ENCODE measurements at regions not wholly inside any gene's neighbourhood (a gene's known extent, or its start where the extent isn't known, plus 50 kb on each side); places are given as distances from the start of the nearest gene placed in this dataset.

DNA sequence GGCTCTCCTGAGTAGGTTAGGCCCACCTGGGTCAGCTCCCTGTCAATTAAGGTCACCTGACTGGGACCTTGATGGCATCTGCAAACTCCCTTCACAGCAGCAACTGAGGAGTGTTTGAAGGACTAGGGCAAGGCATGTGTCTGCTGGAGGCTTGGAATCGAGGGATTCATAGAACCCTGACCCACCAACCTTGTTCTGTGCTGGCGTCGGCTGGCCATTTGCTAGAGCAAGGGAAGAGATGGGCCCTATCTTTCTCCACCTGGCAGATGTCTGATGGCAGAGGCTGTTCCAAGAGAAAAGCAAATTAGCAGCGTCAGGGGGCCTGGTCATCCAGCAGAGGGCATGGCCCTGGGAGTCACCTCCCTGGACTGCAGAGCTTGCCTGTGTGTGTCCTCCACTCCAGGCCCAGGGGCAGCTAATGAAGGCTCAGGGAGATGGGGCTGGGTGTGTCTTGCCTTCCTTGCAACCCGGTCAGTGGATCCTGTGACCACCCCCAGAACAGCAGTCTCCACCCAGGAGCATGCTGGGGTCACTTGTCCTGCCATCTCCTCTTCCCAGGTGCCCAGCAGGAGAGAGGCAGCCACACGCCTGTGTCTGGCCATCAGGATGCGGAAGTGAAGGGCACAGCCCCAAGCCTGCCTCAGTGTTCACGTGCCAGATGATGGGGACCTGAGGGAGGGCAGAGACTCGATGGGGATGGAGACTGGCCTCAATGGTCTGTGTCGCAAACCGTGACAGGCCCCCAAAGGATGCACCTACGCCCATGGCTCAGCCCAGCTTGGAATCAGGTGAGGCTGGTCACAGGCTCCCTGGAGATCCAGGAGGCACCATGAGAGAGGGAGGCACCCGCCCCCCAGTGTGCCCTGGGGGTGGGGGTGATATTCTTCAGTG is 53.9 kb downstream of the BARX1 start:
- H3K4me3 ChIP-seq (ENCODE audit: low read depth, low read length) = no peak overlapping the region
- DNase-seq (ENCODE audit: low read depth) = no peak

DNA sequence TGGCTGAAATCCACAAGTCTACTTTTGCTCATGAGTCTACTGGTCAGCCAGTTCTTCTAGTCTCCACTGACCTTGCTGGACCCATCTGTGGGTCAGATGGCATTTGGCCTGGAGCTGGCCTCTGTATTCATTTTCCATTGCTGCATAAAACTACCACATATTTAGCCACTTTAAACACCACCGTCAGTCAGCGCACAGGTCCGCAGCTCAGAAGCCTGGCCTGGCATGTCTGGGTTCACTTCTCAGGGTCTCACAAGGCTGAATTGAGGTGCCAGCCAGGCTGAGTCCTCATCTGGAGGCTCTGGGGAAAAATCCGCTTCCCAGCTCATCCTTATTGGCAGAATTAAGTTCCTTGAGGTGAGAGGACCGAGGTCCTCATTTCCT is 54.7 kb downstream of the BARX1 start:
- H3K4me3 ChIP-seq (ENCODE audit: low read depth, low read length) = no peak overlapping the region
- DNase-seq (ENCODE audit: low read depth) = no peak

- DNase-seq (ENCODE audit: low read depth) = no peak
- H3K4me3 ChIP-seq (ENCODE audit: low read depth, low read length) = no peak overlapping the region
Observed at GRCh38 chr9:93899609-93900435, 55.3 kb downstream of the BARX1 start.

DNA sequence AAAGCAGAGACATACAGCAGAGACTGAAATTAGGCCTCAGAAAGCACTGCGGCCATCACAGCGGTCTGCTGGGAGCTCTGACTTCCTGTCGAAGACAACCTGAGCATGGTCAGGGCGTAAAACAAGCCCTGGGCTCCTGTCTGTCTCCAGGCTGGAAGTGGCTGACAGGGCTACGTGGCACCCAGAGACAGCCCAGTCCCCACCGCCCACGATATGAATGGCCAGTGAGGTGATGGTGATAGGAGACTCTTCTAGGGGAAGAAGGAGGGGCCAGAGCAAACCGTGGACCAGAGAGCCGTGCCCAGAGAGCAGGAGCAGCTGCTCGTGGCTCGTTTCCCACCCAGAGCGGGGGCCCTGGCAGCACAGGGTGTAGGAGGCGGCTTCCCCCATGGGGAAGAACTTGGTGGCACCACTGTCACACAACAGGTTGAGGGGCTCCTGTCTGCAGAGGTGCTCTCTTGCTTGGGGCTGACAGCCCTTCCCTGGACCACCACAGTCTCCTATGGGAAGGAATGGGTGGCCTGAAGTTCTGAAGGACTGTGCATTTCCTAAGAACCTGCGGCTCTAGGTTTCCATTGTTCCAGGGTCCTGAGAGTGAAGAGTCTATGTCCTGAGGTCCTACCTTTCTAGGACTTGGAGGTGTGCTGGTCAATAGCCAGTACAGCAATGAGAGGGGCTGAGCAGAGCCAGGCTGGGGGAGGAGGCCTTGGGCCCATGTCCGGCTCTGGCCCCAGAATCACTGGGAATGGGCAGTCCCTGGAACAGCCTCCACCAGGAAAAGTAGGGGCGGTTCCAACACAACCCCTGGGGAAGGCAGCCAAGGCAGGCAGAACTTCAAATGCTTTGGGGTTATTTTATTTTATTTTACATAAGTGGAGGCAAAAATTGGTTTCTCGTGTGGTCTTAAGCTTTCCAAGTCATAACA is 56.4 kb downstream of the BARX1 start:
- no peak for DNase-seq (ENCODE audit: low read depth)
- H3K4me3 ChIP-seq (ENCODE audit: low read depth, low read length) = no peak overlapping the region

DNA sequence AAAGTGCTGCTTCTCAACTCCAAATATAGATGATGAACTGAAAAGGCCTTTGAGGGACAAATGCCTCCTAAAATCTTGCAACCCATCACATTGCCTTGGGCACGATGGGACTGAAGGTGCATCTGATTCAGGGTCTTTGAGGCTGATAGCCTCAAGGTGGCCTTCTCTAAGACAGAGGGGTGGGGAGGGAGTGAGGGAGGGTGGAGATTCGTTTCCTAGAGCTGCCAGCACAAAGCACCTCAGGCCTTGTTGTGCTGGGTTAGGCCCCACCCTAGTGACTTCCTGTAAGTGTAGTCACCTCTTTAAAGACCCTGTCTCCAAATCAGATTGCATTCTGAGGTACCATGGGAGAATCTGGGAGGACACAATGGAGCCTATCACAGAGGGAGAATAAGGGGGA is 57.1 kb downstream of the BARX1 start:
- no peak overlapping the region for H3K4me3 ChIP-seq (ENCODE audit: low read depth, low read length)
- no peak for DNase-seq (ENCODE audit: low read depth)

GRCh38 chr9:93897075-93897970 is 57.8 kb downstream of the BARX1 start:
- H3K4me3 ChIP-seq (ENCODE audit: low read depth, low read length) = no peak overlapping the region
- no peak for DNase-seq (ENCODE audit: low read depth)

GRCh38 chr9:93896496-93897033 is 58.6 kb downstream of the BARX1 start:
- H3K4me3 ChIP-seq (ENCODE audit: low read depth, low read length) = no peak overlapping the region
- no peak for DNase-seq (ENCODE audit: low read depth)

- H3K4me3 ChIP-seq (ENCODE audit: low read depth, low read length) = no peak overlapping the region
- no peak for DNase-seq (ENCODE audit: low read depth)
Observed at GRCh38 chr9:93896093-93896492, 59.1 kb downstream of the BARX1 start.

DNA sequence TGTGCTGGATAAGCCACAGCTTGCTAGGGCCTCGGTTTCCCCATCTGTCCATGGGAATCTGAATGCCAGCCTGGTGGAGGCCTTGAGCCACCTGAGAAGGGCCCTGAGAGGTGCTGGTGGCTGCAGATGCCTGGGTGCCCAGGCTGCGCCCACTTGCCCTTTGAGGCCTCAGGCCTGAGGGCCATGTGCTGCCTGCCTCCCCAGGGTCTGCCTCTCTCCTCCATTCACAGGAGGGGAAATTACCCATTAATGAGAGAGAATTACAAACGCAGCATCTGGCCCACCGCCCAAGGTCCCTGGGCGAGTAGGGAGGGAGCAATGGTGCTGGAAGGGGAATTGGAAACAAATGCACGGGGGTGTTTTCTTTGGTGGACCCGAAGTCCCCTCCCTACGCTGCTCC is 59.6 kb downstream of the BARX1 start:
- no peak overlapping the region for H3K4me3 ChIP-seq (ENCODE audit: low read depth, low read length)
- DNase-seq (ENCODE audit: low read depth) = no peak

GRCh38 chr9:93894691-93895079 is 60.5 kb downstream of the BARX1 start:
- no peak overlapping the region for H3K4me3 ChIP-seq (ENCODE audit: low read depth, low read length)
- no peak for DNase-seq (ENCODE audit: low read depth)

DNA sequence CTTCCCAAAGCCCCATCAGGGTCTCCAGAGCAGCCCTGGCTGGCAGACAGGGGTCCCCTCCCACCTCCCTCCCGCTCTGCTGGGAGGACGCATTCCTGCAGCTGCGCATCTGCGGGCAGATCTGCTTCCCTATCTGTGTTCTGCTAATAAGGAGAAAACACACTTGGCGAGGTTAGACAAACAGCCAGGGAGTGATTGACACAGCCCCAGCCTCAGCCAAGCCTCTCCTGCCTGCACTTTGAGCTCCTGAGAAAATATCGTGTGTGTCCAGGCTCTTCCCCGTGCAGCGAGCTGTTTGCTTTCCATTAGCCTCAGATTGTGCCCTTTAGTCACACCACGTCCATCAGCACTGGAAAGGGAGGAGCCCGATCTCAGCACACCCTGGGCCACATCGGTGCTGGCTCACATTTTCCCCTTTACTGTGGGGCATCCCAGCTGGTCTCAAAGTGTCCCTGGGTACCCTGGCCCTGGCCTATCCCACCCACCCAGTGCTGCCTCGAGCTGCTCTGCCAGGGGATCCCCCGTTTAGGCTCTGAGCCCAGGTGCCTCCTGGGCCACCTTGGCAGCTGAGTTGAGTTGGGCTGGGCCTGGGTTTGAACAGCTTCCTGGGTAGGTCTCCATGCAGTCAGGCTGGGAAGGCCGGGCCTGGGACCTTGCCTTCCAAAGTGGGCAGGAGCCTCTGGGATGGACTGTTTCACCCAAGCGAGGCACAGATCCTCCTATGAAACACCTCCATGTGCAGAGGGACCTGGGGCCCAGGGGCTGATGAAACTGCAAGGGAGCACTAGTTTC is 61.1 kb downstream of the BARX1 start:
- no peak overlapping the region for H3K4me3 ChIP-seq (ENCODE audit: low read depth, low read length)
- no peak for DNase-seq (ENCODE audit: low read depth)

DNA sequence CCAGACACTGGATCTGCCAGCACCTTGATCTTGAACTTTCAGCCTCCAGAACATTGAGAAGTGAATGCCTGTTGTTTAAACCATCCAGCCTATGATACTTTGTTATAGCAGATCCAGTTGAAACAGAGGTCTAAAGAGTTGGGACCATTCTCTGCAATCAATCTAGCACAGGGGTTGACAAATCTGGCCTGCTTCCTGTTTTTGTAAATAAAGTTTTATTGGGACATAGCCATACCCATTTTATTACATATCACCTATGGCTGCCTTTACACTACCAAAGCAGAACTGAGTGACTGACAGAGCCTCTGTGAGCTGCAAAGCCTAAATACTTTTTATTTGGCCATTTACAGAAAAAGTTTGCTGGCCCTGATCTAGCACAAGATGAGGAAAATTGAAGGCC is 62.0 kb downstream of the BARX1 start:
- no peak for DNase-seq (ENCODE audit: low read depth)
- no peak overlapping the region for H3K4me3 ChIP-seq (ENCODE audit: low read depth, low read length)

- no peak overlapping the region for H3K4me3 ChIP-seq (ENCODE audit: low read depth, low read length)
- no peak for DNase-seq (ENCODE audit: low read depth)
Observed at GRCh38 chr9:93892748-93893147, 62.4 kb downstream of the BARX1 start.

GRCh38 chr9:93891549-93892310 is 63.4 kb downstream of the BARX1 start:
- DNase-seq (ENCODE audit: low read depth) = no peak
- no peak overlapping the region for H3K4me3 ChIP-seq (ENCODE audit: low read depth, low read length)

DNA sequence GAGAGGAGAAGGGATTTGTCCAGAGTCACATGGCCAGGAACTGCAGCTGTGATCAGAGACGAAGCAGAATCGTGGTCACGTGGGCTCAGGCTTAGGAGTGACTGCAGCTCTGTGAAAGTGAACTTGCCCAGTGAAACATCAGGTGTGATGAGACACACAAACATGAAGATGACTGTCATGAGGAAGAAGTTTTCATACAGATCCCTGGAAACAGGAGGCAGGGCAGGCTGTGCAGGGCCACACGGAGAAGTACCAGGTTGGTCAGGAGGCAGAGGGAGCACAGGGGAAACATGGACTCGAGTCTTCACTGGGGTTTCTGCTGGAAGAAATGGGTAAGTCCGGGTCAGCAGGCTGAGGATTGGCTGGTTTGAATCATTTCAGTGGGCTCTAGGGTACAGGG is 64.1 kb downstream of the BARX1 start:
- no peak for DNase-seq (ENCODE audit: low read depth)

GRCh38 chr9:93890436-93890935 is 64.7 kb downstream of the BARX1 start:
- H3K4me3 ChIP-seq (ENCODE audit: low read depth, low read length) = no peak overlapping the region
- no peak for DNase-seq (ENCODE audit: low read depth)

More for the DNA sequence above, 64.1 kb downstream of the BARX1 start:
- H3K4me3 ChIP-seq (ENCODE audit: low read depth, low read length) = no peak overlapping the region

DNA sequence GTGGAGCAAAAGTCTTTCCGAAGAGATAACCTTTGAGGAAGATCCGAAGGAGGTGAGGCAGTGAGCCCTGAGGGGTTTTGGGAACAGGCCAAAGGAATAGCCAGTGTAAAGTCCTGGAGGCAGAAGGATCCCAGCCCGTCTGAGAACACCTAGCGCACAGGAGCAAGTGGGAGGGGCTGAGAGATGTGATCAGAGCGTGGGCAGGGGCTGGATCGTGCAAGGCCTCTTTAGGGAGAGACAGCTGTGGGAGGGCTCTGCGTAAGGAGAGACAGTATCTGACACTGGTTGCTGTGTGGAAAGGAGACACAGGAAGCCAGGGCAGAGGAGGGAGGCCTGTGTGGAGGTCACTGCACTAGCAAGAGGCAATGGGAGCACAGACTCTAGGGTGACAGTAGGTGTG is 68.2 kb downstream of the BARX1 start:
- H3K4me3 ChIP-seq (ENCODE audit: low read depth, low read length) = no peak overlapping the region
- no peak for DNase-seq (ENCODE audit: low read depth)
